GM18909 (cell line): ENCODE measurements at regions not wholly inside any gene's neighbourhood (a gene's known extent, or its start where the extent isn't known, plus 50 kb on each side); places are given as distances from the start of the nearest gene placed in this dataset.

Experiments used
- ATAC-seq: cut with Tn5 transposase; IDR thresholded peaks from one replicate; pipeline ENCODE4 v1.9.1; 2021; ENCODE audit warnings: mild to moderate bottlenecking; ENCODE audit not compliant: unreplicated experiment, poor library complexity

DNA sequence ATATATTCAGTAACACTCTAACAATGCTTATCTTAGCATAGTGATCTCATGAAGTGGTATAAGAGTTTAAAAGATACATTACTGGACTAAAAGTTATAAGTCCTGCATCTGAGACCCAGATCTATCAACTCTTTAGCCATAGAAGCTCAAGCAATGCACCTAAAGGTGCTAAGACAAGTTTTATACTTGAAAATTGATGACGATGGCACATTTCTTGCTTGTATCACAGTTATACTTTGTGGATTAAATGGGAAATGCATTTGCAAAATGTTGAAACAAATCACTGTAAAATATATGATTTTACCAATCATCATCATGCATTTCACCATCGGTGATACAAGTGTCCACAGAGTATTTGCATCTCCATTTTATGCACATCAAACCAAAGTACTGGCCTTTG is 525.3 kb upstream of the ZNF385D start:
- ATAC-seq, result no peak

GRCh38 chr3:22284559-22284958 is 533.5 kb upstream of the ZNF385D start:
- ATAC-seq, result no peak

DNA sequence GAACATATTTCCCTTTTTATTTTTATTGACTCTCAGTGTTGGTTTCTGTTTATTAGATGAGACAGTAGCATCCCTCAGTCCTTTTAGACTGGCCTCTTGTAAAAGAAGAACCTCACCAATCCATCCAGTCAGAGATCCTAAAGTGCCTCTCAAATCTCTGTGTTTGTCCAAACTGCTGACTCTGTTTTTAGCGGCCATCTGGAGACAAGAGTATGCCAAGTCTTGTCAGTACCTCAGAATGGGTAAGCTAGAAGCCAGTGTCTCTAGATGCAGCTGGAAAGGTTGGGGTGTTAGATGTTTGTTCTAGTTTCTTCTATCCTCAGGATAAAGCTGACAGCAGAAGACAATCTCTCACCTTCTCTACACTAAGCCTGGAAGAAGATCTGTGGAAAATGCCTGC is 537.7 kb upstream of the ZNF385D start:
- no peak for ATAC-seq

DNA sequence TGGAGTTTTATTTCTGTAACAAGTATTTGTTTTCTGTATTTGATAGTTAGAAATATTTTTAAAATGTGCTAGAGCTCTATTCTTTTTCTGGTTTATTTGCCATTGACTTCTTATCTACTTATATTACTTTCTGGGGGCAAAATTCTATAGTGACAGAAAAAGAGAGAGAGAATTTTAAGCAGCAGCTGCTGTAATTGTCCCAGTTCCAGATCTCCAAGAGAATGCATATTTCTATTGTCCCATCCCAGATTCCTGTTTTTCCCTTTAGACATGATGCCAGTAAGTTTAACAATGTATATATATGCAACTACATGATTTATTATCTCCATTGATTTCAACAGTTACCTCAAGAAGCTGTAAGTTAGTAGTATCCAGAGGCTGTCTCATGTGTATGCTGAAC is 541.7 kb upstream of the ZNF385D start:
- no peak for ATAC-seq

DNA sequence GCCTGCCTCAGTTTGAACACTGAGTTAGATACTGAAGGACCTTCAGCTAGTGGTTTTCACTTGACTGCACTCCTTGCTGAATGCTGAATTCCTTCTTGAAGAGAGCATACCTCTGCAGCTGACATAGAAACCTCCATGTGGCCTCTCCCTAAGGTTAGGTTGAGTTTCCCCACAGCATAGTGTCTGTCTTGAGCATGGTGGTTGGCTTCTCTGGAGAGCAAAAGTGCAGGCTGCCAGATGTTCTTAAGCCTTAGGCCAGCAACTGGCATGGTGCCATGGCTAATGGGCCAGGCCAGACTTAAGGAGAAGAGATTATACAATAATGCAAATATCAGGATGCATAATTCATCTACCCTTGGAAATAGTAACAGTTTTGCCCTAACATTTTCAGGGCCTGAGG is 545.6 kb upstream of the ZNF385D start:
- no peak for ATAC-seq

DNA sequence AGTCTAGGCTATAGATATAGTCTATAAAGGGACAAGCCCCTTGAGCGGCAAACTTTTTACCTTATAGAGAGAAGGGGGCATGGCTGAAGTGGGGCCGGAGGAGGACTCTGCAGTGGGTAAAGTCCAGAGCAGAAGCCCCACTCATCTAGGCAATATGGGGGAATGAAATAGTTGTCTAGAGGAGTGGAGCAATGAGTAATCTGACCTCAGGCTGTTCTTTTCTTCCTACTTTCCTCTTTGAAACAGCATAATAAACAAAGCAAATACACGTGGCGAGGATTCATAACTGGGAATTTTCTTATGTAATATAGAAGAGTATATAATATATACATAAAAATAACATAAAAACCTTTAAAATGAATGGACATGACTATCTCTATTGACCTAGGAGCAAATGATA is 546.4 kb upstream of the ZNF385D start:
- ATAC-seq, result no peak

DNA sequence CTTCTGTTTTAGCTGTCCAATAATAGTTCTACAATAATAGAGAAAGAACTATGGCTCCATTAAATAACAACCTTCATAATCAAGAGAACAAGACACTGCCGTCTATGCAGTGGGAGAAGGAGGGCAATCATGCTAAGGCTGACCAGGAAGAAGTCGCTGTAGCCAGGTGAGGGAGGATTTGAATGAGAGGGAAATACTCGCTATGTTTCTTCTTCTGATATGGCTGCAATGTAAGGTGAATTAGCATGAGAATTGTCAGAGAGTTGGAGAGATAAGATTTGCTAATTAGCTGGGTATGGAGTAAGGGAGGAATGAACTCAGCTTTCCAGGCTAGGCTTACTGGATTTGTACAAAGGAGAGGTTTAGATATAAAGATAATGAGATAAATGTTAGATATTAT is 555.4 kb upstream of the ZNF385D start:
- ATAC-seq, result no peak

- no peak for ATAC-seq
These were observed 557.9 kb upstream of the ZNF385D start for GRCh38 chr3:22308871-22309270.

GRCh38 chr3:22315925-22316324 is 564.9 kb upstream of the ZNF385D start:
- ATAC-seq, result no peak

DNA sequence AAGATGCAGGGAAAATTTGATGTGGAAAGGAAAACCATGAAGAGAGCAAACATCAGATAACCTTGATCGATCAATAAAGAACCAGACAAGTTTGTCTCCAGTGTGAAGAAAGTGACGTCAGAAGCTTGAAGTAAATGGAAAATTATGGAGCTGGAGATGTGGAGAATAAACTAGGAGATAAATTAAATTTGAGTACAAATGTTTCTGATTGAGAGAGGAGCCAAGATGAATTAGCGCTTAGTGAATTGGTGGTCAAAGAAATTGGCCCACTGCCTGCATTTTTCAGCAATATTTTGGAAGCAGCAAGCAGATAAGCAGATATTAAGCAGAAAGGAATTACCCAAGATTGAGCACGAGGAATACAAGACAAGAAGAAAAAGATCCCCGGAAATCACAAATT is 567.3 kb upstream of the ZNF385D start:
- ATAC-seq, result no peak

DNA sequence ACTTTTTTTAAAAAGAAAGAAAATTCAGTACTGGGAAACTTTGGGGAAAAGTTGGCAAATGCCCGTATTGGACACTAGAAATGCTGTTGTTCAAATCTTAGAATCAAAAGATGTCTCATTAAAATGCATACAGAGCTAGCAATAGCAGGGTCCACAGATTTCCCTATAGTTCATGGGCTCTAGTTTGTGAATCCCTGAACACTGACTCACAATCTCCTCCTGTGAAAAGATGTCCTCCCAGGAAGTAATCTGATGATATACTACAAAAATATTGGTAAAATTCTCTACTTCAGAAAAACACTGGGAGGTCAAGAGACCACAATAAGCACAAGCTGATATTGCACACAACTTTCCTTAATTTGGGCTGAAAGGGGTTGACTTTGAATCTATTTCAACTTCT is 568.4 kb upstream of the ZNF385D start:
- ATAC-seq, result no peak

- no peak for ATAC-seq
These were observed 571.9 kb upstream of the ZNF385D start for GRCh38 chr3:22322861-22323260.

DNA sequence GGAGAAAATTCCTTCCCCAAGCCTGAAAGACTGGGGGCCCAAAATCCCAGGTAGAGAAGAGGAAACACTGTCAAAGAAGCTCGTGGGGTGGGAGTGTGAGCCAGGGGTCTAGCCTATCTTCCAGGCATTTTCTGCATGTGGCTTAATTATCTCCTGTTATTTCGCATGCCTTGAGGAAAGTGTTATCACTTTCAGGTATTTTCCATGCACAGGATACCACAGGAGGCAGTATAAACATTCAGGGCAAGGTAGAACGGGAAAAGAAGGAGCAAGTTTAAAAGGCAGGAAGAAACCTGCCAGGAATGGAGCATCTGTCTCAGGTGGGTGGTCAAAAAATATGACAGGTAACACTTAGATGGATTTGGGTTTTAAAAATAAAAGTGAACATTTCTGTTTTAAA is 575.3 kb upstream of the ZNF385D start:
- no peak for ATAC-seq

- no peak for ATAC-seq
These were observed 584.0 kb upstream of the ZNF385D start for GRCh38 chr3:22334996-22335395.

- ATAC-seq, result no peak
These were observed 598.3 kb upstream of the ZNF385D start for GRCh38 chr3:22349215-22349851.

DNA sequence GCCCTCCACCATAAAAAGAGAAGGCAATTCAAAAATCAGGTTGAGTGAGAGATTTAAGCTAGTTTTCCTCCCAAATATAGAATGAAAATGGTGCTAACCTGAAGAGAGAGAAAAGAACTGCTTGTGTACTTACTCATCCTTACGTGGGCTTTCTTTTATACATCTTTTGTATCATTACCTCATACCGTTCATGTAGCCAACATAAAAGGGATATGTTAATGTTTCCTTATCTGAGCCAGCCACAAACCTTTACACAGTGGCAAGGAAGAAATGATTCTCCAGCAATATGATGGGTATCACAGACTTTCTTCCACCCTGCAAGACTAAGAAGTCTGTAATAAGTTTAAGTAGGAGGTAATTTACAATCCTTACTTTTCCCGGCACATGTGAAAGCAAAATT is 600.8 kb upstream of the ZNF385D start:
- ATAC-seq, result no peak

GRCh38 chr3:22353126-22353525 is 602.1 kb upstream of the ZNF385D start:
- no peak for ATAC-seq

DNA sequence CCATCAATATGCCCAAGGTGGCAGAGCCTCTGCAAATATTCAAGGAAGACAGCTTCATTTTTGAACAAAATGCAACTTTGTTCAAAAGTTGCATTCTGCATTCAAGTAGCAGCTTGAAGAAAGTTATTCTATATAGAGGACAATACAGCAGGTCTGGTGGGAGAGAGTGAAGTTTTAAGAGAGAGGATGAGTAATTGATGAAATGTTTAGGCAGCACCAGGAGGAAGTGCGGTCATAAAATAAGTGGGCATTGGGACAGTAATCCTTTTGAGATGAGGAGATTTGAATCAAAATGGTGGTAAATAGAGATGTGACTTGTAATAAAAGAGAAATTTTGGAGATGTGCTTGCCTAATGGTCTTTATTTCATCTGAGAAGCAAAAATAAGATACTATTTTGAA is 607.3 kb upstream of the ZNF385D start:
- ATAC-seq, result no peak

DNA sequence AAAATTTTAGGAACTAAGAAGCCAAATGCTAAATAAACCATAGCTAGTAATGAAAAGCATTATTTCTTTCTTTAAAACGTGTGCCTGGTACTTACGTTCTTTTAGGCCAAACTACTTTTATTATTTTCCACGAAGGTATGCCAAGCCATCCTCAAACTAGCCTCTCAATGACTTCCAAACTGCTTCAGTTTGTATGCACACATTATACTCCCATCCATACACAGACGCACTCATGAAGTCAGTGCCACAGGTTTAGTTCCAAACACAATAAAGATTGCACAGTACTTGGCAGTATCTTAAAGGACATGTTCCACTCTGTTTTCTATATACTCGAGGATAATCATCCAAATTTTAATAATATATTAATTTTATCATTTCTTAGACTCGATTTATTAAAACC is 609.2 kb upstream of the ZNF385D start:
- no peak for ATAC-seq

- ATAC-seq, result no peak
These were observed 610.0 kb upstream of the ZNF385D start for GRCh38 chr3:22360970-22361369.

DNA sequence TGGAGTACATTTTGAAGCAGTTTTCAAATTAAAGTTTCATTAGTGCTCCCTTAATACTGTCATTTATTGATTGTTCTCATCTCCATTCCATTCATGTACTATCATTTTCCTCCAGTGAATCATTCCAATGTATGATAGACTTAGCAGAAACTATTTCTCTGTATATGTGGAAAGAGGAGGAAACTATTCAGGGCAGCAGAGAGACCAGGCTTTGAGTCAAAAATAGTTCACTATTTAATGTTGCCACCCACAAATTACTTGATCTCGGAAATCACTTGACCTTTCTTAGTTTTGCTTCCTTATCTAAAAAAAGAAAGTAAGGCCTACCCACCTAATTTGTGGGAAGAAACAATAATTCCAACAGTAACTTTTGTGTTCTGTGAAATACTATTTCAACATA is 610.5 kb upstream of the ZNF385D start:
- ATAC-seq, result no peak

DNA sequence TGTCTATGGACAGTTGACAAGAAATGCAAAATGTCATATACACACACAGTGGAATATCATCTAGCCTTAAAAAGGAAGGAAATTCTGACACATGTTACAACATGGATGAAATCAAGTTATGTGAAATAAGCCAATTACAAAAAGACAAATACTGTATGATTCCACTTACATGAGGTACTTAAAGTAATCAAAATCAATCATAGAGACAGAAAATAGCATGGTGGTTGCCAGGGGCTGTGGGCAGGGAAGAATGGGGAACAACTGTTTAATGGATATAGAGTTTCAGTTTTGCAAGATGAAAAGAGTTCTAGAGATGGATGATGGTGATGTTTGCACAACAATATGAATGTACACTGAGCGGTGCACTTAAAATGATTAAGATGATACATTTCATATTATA is 613.8 kb upstream of the ZNF385D start:
- ATAC-seq, result no peak

- no peak for ATAC-seq
These were observed 615.8 kb upstream of the ZNF385D start for GRCh38 chr3:22366781-22367180.
